ENCODE measurements at regions not wholly inside any gene's neighbourhood (a gene's known extent, or its start where the extent isn't known, plus 50 kb on each side); places are given as distances from the start of the nearest gene placed in this dataset.

DNA sequence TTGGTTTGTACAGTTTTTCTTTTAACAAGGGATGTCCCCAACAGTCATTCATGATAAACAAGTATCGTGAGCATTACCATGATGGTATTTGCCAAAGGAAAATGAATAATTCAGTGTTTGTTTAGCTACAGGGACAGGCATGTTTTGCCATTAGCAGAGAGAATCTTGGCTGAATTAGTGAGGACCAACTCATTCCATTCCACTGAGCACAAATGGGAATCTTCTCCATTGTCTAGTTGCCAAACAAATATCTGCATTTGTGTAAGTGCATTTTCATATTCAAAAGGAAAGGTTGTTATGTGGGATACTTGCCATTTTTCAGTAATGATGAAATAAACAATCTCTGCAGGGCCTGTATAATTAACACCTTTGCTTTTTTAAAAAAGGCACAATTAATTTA lies 1762.6 kb downstream of the RPA4 start:
- Mint-ChIP-seq H3K27me3 (ENCODE audit: low read depth in 2 of 2) (no peaks in the 10 kb centered on the region), H3K4me1 (no peaks in the 10 kb centered on the region), H3K27ac (no peak overlapping the region), H3K9me3 (peaks cover 0 to 6% of the 10 kb centered on the region in 2 donors), H3K36me3 (no peaks in the 10 kb centered on the region), H3K4me3 (no peak overlapping the region)
- no peak for ATAC-seq
- H3K4me1 ChIP-seq (ENCODE audit: control insufficient read depth, insufficient read depth, low read length), result no peaks in the 10 kb centered on the region
- no peaks in the 10 kb centered on the region for H3K36me3 ChIP-seq (ENCODE audit: control insufficient read depth, insufficient read depth, low read length)
- WGBS (ENCODE audit: insufficient coverage), result 78% methylated on average over 1 of the region's 1 CpG
- no peaks in the 10 kb centered on the region for H3K9me3 ChIP-seq (ENCODE audit: control insufficient read depth, insufficient read depth, low read length)
- intact Hi-C loops (cut with micrococcal nuclease), result no loop called here
- no peak overlapping the region for H3K4me3 ChIP-seq (ENCODE audit: low read length)
- TF ChIP-seq CTCF (IDR thresholded peaks at IDR 0.05), result no peak
- no peak for DNase-seq
- H3K27me3 ChIP-seq (ENCODE audit: control insufficient read depth, insufficient read depth, low read length), result no peaks in the 10 kb centered on the region
- no peak overlapping the region for H3K27ac ChIP-seq (ENCODE audit: low read length)

GRCh38 chrX:98654565-98654964 lies 1755.5 kb downstream of the PCDH19 start:
- intact Hi-C loops (cut with micrococcal nuclease), result no loop called here
- no peak for ATAC-seq
- no peak overlapping the region for H3K4me3 Mint-ChIP-seq
- H3K4me1 Mint-ChIP-seq, result no peaks in the 10 kb centered on the region
- H3K27me3 ChIP-seq (ENCODE audit: control insufficient read depth, insufficient read depth, low read length), result no peaks in the 10 kb centered on the region
- H3K36me3 ChIP-seq (ENCODE audit: control insufficient read depth, insufficient read depth, low read length), result no peaks in the 10 kb centered on the region
- no peaks in the 10 kb centered on the region for H3K36me3 Mint-ChIP-seq
- H3K9me3 ChIP-seq (ENCODE audit: control insufficient read depth, insufficient read depth, low read length), result no peaks in the 10 kb centered on the region
- no peak for TF ChIP-seq CTCF (IDR thresholded peaks at IDR 0.05)
- H3K4me3 ChIP-seq (ENCODE audit: low read length), result no peak overlapping the region
- H3K27ac ChIP-seq (ENCODE audit: low read length), result no peak overlapping the region
- no peak overlapping the region for H3K27ac Mint-ChIP-seq
- H3K27me3 Mint-ChIP-seq (ENCODE audit: low read depth in 2 of 2), result no peaks in the 10 kb centered on the region
- no peak for DNase-seq
- H3K9me3 Mint-ChIP-seq, result peaks cover 0 to 3% of the 10 kb centered on the region in 2 donors
- H3K4me1 ChIP-seq (ENCODE audit: control insufficient read depth, insufficient read depth, low read length), result no peaks in the 10 kb centered on the region

Data from natural killer cell (primary cell).